Left lobe of liver (tissue), 2 donors: ENCODE measurements at regions not wholly inside any gene's neighbourhood (a gene's known extent, or its start where the extent isn't known, plus 50 kb on each side); places are given as distances from the start of the nearest gene placed in this dataset.

Experiments used
- ATAC-seq: fragments of 200-7000 bp; cut with Tn5 transposase; one replicate; pipeline ENCODE4 v1.9.1; 2020; ENCODE audit warnings: mild to moderate bottlenecking, moderate library complexity
- DNase-seq: peaks from one replicate; pipeline ENCODE4 v3.0.0-alpha.2; 2020; ENCODE audit warnings: low spot score
- donor health status: DM: no; HTN: no; CAD: no; lungs with moderate emphysema.
- donor health status: DM: no; HTN: yes; CAD: no.

- ATAC-seq (no peak), DNase-seq (peak; percentile 46)
Measured at GRCh38 chr15:31261266-31262142, 65.1 kb upstream of the KLF13 start.

GRCh38 chr15:31262143-31262530 is 64.5 kb upstream of the KLF13 start:
- ATAC-seq (no peak), DNase-seq (no peak)

GRCh38 chr15:31262901-31263671 is 63.5 kb upstream of the KLF13 start:
- ATAC-seq (peak; percentile 68), DNase-seq (peak; percentile 89)

- ATAC-seq (peak; percentile 59), DNase-seq (peak; percentile 89)
Measured at GRCh38 chr15:31263751-31264558, 62.7 kb upstream of the KLF13 start.

- peak; percentile 9 for ATAC-seq
- no peak for DNase-seq
Measured at GRCh38 chr15:31264559-31265089, 62.0 kb upstream of the KLF13 start.

- ATAC-seq, result peak; percentile 58
- peak; percentile 71 for DNase-seq
Measured at GRCh38 chr15:31265090-31265870, 61.4 kb upstream of the KLF13 start.

GRCh38 chr15:31265871-31266711 is 60.5 kb upstream of the KLF13 start:
- DNase-seq (peak; percentile 51), ATAC-seq (no peak)

GRCh38 chr15:31266712-31267111 is 59.9 kb upstream of the KLF13 start:
- no peak for ATAC-seq
- no peak for DNase-seq

- no peak for ATAC-seq
- peak; percentile 47 for DNase-seq
Measured at GRCh38 chr15:31267161-31268107, 59.2 kb upstream of the KLF13 start.

GRCh38 chr15:31268108-31268501 is 58.5 kb upstream of the KLF13 start:
- ATAC-seq (no peak), DNase-seq (peak; percentile 42)

GRCh38 chr15:31268911-31269784 is 57.5 kb upstream of the KLF13 start:
- ATAC-seq (no peak), DNase-seq (peak; percentile 41)

GRCh38 chr15:31269816-31270575 is 56.6 kb upstream of the KLF13 start:
- ATAC-seq, result no peak
- no peak for DNase-seq

GRCh38 chr15:31270767-31271166 is 55.9 kb upstream of the KLF13 start:
- no peak for ATAC-seq
- DNase-seq, result no peak

GRCh38 chr15:31271224-31271635 is 55.4 kb upstream of the KLF13 start:
- DNase-seq, result peak; percentile 39
- peak; percentile 43 for ATAC-seq

- no peak for ATAC-seq
- peak; percentile 45 for DNase-seq
Measured at GRCh38 chr15:31271711-31272557, 54.7 kb upstream of the KLF13 start.
